HG03103 (cell line): ENCODE measurements at regions not wholly inside any gene's neighbourhood (a gene's known extent, or its start where the extent isn't known, plus 50 kb on each side); places are given as distances from the start of the nearest gene placed in this dataset.

Source experiments
- ATAC-seq: cut with Tn5 transposase; IDR thresholded peaks from one replicate; pipeline ENCODE4 v1.9.1; 2021; ENCODE audit warnings: low read depth; ENCODE audit not compliant: unreplicated experiment

- ATAC-seq: no peak
These were observed 94.7 kb upstream of the SPRY1 start for GRCh38 chr4:123301923-123302322.

DNA sequence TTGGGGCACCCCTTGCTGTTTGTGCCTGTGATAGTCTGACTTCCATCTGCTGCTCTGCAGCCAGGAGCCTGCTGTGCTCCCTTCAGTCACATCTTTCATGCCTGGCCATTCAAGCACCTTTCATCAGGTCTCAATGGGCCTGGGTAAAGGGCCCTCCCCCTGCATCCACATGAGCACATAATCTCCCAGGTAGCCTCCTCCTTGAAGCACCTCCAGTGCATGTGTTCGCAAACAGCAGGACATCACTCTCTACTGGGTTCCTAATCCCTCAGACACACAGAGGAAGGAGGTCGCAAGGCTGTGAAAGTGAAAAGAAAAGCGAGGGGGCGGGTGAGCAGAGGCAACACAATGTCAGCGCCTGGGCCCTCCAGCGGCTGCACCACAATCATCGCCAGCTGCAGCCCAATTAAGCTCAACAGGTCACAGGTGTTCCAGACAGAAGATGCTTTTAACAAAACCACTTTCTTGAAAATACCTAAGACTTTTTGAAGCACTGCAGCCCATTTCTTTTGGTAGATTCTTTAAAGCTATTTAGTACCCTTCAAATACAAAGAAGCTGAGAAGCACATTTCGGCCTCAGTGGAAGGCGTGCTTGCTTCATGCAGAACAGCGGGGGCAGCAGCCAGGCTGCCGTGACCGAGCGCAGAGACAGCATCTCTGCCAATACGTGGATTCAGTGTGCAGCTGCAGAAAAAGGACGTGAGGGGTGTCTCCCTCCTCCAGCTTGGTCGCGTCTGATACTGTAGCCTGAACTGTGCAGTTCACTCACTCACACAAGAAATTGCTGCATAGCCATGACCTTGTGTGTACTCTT is 92.2 kb upstream of the SPRY1 start:
- peak; percentile 88 for ATAC-seq

GRCh38 chr4:123305736-123306135 is 90.9 kb upstream of the SPRY1 start:
- no peak for ATAC-seq

GRCh38 chr4:123306769-123307168 is 89.8 kb upstream of the SPRY1 start:
- ATAC-seq: no peak

GRCh38 chr4:123308667-123309066 is 87.9 kb upstream of the SPRY1 start:
- no peak for ATAC-seq

GRCh38 chr4:123312116-123312515 is 84.5 kb upstream of the SPRY1 start:
- no peak for ATAC-seq

DNA sequence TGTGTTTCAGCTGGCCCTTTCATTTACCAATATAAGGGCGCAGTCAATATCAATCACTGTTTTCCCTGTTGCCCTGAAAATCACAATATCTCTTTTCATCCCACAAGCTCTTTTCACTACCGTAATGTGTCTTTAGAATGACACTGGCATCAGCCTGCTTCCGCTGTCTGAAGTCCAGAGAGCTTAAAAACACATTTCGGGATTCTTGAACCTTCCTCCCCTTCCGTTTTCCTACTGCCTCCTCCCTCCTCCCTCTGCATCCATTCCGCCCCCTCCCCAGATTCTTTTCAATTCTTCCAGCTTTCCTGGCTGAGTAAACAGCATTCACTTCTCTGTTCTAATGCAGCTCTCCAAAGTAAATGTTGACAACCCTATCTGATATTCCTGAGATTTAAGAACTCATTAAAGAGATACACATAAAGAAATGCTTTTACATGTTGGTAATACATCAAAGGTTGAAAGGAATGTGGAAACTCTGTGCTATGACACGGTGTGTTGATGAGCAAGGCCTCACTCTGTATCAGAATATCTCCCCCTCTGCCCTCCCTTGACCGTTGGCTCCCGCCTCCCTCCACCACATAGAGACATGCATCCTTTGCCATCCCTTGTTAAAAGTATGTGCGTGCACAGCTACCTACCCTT is 83.5 kb upstream of the SPRY1 start:
- no peak for ATAC-seq

DNA sequence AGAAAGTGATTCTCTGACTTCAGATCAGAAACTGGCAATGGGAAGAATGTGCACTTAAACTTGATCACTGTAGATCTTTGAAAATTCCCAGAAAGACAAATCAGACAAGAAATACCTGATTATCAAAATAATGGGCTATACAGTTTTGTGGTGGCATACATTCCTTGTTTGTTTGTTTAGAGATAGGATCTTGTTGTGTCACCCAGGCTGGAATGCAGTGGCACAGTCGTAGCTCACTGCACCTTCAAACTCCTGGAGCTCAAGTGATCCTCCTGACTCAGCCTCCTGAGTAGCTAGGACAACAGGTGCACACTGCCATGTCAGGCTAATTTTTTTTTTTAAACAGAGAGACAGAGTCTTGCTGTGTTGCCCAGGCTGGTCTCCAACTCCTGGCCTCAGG is 81.0 kb upstream of the SPRY1 start:
- ATAC-seq: no peak

DNA sequence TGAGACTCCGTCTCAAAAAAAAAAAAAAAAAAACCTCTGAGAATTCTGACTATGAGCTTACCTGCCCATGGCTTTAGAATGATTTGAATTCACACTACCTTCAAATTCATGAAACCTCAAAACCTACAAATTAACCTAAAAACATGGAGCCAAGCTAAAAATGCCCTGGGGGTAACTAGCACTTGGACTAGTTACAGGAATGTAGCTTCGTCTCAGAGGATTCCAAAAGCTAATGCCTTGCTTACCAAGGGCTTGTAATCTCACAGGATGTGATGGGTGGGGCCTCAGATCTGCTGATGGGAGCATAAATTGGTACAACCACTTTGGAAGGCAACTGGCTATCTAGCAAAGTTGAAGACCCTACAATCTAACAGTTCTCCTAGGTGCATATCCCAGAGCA is 79.4 kb upstream of the SPRY1 start:
- ATAC-seq: no peak

GRCh38 chr4:123319639-123320038 is 77.0 kb upstream of the SPRY1 start:
- no peak for ATAC-seq

DNA sequence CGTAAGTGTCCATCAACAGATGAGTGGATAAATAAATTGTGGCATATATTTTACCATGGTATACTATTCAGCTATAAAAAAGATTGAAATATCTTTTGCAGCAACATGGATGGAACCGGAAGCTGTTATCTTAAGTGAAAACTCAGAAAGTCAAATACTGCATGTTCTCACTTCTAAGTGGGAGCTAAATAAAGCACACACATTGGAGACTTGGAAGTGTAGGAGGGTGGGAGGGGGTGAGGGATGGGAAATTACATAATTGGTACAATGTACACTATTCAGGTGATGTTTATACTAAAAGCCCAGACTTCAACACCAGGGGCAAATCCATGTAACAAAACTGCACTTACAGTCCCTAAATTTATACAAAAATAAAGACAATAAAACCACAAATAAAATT is 72.6 kb upstream of the SPRY1 start:
- ATAC-seq: no peak

GRCh38 chr4:123325241-123325681 is 71.3 kb upstream of the SPRY1 start:
- ATAC-seq: peak; percentile 94

- ATAC-seq: no peak
These were observed 69.2 kb upstream of the SPRY1 start for GRCh38 chr4:123327346-123327745.

GRCh38 chr4:123327846-123328429 is 68.7 kb upstream of the SPRY1 start:
- no peak for ATAC-seq

DNA sequence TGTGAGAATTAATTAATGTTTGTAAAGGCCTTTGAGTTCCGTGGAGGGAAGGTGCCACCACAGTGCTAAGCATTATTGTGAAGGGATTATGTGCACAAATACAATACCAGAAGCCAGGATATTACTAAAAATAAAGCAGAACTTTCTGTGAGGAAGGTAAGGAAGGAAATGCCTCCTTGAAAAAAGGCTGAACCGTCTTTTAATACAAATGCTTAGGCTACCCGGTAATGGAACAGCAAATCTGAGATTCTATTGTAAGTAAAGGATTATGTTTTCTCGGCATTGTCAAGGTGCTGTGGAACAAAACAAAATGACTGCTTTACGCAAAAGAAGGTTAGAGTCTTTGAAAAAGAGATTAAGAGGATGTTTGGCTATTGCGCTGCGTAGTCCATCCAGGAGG is 57.9 kb upstream of the SPRY1 start:
- ATAC-seq: no peak

- no peak for ATAC-seq
These were observed 56.9 kb upstream of the SPRY1 start for GRCh38 chr4:123339507-123340380.

DNA sequence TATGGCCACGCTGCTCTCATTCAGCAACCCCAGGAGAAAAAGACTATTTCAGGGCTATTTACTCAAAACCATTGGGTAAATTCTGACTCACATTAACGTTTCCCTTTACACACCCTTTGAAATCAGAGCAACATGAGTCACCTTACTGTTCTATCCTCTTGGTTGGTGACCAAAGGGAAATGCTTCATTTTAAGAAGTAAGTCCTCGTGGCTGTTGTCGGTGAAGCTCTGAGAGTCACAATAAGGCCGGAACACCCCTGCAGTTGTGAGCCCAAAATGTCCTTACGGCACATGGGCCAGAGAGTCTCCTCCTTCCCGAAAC is 56.3 kb upstream of the SPRY1 start:
- no peak for ATAC-seq

DNA sequence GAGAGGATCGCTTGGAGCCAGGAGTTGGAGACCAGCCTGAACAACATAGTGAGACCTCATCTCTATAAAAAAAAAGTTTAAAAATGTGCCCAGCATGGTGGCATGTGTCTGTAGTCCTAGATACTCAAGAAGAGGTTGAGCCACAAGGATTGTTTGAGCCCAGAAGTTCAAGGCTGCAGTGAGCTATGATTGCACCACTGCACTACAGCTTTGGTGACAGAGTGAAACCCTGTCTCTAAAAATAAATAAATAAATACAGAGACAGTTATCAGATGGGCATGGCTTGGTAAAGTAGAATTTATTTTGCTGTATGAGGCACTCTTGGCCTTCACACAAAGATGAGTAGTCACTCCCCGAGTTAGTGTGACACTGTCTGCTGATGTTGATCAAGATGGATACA is 54.1 kb upstream of the SPRY1 start:
- ATAC-seq: no peak

DNA sequence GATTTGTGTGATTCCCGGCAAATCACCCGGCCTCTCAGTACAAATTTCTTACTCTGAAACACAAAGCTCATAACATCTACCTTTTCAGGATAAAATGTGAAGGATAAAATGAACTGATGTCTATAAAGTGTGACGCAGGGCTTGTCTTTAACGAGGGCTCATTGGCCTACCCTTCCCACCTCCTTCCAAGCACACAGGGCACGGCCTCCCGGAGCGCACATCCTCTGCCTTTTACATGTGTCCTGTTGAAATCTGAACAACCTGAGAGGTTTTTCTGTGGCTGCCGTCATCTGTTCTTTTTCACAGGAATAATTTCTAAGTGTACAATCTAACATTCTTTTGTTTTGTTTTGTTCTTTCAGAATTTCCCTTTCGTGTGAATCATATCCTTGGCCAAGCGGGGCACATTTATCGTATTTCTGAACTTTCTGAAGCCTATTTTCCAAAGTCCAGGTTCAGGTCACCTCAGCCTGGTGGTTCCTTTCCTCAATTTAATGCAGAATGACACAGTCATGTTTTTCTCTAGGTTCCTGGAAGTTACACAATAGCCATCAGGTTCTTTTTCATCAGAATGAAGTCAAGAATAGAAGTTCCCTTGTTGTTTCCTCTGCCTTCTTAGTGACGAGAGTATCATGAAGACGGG is 53.1 kb upstream of the SPRY1 start:
- ATAC-seq: no peak

DNA sequence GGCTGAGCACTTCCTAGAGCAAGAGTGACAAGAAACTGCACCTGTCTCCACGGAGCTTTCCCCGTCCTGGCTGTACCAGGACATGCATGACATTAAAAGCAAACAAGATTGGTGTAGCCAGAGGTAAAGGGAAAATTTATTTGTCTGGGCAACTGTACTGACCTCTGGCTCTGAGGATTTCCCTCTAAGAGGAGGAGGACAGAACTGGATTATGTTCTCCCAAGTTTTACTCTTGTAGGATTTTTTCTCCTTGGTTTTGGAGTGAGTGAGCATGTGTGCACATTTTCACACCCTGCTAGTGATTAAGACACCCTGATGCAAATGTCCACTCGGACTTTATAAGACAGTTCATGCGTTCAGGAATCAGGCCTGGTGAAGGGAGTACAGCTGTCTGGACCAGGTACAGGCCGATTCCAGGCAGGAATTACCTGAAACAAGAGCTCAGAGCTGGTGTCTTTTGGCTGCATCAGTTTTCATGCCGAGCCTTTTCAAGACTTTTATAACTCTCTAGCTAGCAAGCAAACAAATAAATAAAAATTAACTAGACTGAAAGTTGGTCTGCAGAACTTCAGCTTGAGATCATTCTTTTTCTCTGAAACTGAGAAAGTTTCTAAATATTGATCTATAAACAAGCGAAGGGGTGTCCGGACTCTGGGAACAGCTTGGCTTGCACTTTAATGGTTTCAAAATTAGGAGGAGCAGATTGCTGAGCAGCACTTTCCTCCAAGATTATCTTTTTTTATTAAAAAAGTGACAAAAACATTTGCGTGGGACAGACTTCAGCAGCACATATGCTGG is 51.3 kb upstream of the SPRY1 start:
- ATAC-seq: no peak
